ENCODE measurements at regions not wholly inside any gene's neighbourhood (a gene's known extent, or its start where the extent isn't known, plus 50 kb on each side); places are given as distances from the start of the nearest gene placed in this dataset.

DNA sequence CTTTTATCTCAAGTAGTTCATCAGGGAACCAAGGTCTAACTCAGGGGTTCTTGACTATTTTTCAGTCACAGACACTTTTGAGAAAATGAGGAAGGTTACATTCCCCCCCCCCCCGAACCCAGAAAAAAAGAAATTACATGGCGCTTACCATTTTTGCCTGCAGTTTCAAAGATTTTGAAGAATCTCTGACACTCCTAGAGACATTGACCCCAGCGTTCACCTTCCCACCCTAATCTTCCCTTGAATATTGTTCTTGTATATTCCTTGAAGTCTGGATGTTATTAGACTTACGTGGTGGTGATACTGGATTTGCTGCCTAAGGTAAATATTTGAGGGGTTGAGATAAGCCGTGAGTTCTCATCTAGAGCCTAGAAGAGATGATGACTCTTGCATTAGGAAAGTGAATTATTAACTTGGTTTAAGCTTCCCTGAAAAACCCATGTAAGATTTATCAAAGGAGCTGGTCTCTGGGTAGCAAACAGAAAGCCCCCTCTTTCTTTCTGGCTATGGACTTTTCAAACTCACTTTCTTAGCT is 245.7 kb upstream of the FOXK1 start:
- TF ChIP-seq SMARCE1 (IDR thresholded peaks at IDR 0.05) (no peak), ZSCAN32 (CRISPR knock-in tag; IDR thresholded peaks at IDR 0.05) (no peak), XRCC5 (IDR thresholded peaks at IDR 0.05; ENCODE audit: low read depth, low read length) (no peak), E2F3 (CRISPR knock-in tag; IDR thresholded peaks at IDR 0.05) (no peak), CHD2 (IDR thresholded peaks at IDR 0.05; ENCODE audit: low read depth, low read length) (no peak), ZFX (CRISPR knock-in tag; IDR thresholded peaks at IDR 0.05) (no peak), POLR2AphosphoS5 (IDR thresholded peaks at IDR 0.05; ENCODE audit: control insufficient read depth, insufficient read depth, low read depth, low read length) (no peak), ZBTB8A (IDR thresholded peaks at IDR 0.05; ENCODE audit: partially characterized antibody) (no peak), SIN3A (IDR thresholded peaks at IDR 0.05; ENCODE audit: borderline replicate concordance in 2 of 2, control insufficient read depth in 1 of 2, low read depth in 2 of 2, low read length in 2 of 2) (no peak), SMAD3 (CRISPR knock-in tag; conservative IDR thresholded peaks at IDR 0.05) (no peak)
- TF ChIP-seq, protein P1, sequence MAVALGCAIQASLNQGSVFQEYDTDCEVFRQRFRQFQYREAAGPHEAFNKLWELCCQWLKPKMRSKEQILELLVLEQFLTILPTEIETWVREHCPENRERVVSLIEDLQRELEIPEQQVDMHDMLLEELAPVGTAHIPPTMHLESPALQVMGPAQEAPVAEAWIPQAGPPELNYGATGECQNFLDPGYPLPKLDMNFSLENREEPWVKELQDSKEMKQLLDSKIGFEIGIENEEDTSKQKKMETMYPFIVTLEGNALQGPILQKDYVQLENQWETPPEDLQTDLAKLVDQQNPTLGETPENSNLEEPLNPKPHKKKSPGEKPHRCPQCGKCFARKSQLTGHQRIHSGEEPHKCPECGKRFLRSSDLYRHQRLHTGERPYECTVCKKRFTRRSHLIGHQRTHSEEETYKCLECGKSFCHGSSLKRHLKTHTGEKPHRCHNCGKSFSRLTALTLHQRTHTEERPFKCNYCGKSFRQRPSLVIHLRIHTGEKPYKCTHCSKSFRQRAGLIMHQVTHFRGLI (CRISPR knock-in tag; IDR thresholded peaks at IDR 0.05): no peak
- TF ChIP-seq, protein P2, sequence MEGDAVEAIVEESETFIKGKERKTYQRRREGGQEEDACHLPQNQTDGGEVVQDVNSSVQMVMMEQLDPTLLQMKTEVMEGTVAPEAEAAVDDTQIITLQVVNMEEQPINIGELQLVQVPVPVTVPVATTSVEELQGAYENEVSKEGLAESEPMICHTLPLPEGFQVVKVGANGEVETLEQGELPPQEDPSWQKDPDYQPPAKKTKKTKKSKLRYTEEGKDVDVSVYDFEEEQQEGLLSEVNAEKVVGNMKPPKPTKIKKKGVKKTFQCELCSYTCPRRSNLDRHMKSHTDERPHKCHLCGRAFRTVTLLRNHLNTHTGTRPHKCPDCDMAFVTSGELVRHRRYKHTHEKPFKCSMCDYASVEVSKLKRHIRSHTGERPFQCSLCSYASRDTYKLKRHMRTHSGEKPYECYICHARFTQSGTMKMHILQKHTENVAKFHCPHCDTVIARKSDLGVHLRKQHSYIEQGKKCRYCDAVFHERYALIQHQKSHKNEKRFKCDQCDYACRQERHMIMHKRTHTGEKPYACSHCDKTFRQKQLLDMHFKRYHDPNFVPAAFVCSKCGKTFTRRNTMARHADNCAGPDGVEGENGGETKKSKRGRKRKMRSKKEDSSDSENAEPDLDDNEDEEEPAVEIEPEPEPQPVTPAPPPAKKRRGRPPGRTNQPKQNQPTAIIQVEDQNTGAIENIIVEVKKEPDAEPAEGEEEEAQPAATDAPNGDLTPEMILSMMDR (IDR thresholded peaks at IDR 0.05 in 2 of 3, conservative IDR thresholded peaks at IDR 0.05 in 1 of 3; ENCODE audit: insufficient read depth in 2 of 3, low read depth in 1 of 3, low read length in 3 of 3): no peak
- TF ChIP-seq, protein P3, sequence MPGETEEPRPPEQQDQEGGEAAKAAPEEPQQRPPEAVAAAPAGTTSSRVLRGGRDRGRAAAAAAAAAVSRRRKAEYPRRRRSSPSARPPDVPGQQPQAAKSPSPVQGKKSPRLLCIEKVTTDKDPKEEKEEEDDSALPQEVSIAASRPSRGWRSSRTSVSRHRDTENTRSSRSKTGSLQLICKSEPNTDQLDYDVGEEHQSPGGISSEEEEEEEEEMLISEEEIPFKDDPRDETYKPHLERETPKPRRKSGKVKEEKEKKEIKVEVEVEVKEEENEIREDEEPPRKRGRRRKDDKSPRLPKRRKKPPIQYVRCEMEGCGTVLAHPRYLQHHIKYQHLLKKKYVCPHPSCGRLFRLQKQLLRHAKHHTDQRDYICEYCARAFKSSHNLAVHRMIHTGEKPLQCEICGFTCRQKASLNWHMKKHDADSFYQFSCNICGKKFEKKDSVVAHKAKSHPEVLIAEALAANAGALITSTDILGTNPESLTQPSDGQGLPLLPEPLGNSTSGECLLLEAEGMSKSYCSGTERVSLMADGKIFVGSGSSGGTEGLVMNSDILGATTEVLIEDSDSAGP (CRISPR knock-in tag; IDR thresholded peaks at IDR 0.05): no peak

Measured in K562 (cell line).